ENCODE measurements at regions not wholly inside any gene's neighbourhood (a gene's known extent, or its start where the extent isn't known, plus 50 kb on each side); places are given as distances from the start of the nearest gene placed in this dataset.
A peak's percentile ranks its signal among the peaks of the same experiment; 100 is the strongest.
"Not testable (repeated sequence)": the region's sequence is repeated elsewhere in the genome, so short reads cannot be mapped to it uniquely, and the experiment has no call there.

DNA sequence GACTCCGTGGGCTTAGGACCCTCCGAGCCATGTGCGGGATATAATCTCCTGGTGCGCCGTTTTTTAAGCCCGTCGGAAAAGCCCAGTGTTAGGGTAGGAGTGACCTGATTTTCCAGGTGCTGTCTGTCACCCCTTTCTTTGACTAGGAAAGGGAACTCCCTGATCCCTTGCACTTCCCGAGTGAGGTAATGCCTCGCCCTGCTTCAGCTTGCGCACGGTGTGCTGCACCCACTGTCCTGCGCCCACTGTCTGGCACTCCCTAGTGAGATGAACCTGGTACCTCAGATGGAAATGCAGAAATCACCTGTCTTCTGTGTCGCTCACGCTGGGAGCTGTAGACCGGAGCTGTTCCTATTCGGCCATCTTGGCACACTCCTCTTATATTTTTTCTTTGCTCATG lies 95.1 kb upstream of the FRMD4B start:
- not testable (repeated sequence) for DNase-seq

DNA sequence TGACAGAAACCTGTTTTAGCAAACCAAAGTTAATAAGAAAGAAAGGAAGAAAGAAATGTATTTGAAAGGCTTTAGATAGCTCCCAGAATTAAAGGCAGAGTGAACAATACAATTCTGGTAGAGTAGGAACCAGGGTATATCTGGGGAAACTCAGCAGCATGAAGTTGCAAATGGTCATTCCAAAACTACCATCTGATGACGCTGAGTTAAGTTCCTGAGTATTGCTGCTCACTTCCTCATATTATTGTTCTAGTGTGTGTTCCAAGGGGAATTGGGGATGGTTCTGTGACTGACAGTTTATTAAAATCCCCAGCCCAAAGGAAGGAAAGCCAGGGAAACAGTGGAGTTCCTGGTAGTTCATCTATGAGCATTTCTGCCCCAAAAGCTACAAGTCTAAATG lies 88.3 kb upstream of the FRMD4B start:
- no peak for DNase-seq

DNA sequence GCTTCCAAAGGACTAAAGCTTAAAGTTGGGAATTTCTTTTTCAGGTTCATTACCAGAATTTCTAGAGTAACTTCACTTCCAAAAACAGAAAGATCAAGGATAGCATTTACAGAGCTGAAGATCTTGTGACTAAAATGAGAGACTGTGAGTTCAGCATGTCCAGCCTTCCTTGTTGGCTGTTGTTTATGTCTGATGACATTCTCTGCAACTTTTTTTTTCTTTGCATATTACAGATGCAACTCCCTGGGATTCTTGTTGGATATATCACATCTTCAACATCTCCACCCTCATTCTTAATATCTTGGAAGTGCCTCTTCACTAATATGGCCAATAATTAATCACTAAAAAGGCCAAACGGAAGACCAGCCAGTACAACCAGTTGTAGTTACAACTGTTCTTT lies 86.2 kb upstream of the FRMD4B start:
- DNase-seq = no peak

DNA sequence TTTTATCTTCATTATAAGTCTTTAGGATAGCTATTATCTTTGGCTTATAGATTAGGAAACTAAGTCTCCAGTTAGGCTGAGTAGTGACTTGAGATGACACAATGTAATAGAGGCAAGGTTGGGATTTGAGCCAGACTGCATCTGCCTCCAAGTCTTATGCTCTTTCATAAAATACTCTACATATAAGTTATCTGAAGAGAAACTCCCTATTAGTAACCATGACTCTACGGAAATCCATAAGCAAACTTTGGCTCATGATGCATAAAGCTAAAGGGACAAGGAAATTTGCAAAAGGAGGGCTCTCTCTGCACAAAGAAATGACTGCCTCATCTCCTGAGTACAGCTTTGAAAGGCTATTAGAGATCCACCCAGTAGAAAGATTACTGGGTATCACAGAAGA lies 77.6 kb upstream of the FRMD4B start:
- no peak for DNase-seq

DNA sequence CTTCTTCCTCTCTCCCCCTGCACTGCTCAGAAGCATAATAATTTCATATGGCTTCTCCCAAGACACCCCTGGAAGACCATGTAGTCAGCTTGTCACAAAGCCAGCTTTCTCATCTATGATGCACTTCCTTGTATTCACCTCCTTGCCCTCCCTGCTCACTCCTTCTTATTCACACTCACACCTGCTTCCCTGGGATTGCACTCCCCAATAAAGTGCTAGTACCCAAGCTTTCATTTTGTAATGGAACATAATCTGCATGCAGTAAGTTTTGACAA lies 76.9 kb upstream of the FRMD4B start:
- no peak for DNase-seq

DNA sequence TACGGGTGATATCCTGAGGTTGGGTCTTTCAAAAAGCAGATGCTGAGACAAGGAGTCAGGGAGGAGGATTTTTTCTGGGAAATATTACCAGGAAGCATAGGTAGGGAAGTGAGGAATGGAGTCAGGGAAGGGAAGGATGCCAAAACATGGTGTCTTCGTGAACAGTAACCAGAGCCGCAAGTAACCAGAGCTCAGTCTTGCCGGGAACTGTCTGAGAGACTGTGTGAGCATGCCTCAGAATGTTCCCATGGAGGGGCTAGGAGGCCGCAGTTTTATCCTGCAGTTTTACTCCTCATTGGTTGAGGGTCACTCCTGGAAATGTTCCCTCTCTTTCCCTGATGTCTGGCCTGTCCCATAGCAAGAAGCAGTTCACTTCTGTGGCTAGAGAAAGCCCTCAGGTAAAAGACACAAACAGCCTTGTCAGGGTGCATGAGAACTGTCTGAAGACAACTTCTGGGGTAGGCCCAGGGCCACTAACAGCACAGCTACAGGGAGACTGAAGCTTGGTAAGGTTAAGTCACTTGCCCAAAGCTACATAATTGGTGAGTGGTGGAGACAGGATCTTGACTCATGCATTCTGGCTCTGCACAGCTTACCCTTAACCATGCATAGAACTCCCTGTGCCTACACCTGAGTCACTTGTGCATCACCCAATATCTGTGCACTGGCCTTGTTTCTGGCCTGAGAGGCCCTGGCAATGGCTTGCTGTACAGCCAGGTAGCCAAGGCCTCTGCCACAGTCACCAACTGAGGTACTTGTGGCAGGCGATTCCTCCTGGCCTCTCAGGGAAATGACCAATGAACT lies 76.3 kb upstream of the FRMD4B start:
- DNase-seq = no peak

DNA sequence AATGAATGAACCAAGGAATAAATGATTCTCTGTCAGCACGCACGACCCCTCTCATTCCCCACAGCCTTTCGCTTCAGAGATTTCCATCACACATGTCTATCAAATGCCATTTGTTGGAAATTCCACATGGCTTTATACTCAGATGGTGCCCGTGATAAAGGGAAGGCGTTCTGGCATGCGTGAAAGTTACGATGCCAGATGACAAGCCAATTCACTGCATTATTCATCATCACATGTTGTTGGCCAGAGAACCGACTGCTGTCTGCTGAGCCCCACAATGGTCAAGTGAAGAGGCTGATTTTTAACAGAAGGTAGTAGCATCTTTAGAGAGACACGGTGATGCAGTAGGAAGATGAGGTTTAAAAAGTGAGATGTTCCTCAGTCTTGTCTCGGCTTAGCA lies 74.1 kb upstream of the FRMD4B start:
- DNase-seq = no peak

DNA sequence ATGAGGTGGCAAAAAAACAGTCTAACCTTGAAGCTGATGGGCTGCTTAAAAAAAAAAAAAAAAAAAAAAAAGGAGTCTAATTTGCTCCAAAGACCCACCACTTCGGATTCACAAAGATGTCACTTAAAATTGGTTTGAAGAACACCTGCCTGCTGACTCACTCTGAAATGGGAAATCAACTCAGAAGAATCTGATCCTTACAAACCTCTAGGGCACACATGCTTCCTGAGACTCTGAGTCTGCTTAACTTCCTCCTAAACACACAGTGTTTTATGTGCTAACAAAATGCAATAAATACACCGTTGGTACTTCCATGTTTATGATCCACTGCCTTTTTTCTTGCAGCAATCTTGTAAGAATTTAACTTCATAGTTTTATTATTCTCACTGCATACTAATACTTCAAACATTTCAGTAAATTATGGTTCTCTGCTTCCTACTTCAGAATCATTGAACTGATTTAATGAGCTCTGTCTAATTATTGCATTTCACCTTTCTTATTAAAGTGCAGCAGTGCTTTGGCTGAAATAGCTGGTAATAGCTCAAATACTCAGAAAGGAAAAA lies 73.0 kb upstream of the FRMD4B start:
- no peak for DNase-seq

DNA sequence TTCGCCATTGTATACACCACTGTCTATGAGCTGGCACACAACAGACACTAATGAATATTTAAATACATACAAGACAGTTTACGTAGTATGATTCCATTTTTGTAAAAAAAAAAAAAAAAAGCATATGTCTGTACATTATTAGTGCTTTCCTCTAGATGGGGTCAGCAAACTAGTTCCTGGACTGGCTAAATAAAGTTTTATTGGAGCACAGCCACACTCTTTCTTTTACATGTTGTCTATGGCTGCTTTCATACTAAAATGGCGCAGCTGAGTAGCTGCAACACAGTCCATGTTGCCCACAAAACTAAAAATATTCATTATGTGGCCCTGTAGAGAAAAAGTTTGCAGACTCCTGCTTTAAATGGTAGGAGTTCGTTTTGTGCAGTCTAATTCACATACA lies 70.7 kb upstream of the FRMD4B start:
- no peak for DNase-seq

DNA sequence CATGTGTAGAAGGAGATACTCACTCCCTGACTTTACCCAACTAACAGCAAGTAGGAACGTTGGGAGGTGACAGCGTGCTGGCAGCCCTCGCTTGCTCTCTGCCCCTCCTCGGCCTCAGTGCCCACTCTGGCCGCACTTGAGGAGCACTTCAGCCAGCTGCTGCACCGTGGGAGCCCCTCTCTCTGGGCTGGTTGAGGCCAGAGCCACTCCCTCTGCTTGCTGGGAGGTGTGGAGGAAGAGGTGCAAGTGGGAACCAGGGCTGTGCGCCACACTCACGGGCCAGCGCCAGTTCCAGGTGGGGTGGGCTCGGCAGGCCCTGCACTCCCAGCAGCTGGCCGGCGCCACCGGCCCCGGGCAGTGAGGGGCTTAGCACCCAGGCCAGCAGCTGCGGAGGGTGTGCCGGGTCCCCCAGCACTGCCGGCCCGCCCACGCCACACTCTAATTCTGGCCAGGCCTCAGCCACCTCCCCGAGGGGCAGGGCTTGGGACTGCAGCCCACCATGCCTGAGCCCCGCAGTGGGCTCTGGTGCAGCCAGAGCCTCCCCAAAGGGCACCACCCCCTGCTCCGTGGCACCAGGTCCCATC lies 68.4 kb upstream of the FRMD4B start:
- DNase-seq = no peak

DNA sequence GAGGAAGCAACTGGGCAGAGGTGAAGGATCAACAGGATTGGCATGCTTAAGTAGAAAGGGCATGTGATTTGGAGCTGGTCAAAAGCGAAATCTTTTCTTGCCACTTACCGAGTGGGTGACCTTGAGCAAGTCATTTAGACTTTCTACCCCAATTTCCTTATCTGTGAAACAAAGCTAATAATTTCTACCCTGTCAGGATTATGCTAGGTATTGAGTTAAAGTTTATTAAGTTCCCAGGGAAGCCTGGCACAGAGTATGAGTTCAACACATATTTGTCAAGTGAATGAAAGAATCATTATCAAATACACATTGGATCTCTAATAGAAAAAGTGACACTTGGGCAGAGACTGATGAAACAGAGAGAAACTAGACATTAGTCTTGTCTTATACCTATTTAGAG lies 66.4 kb upstream of the FRMD4B start:
- no peak for DNase-seq

DNA sequence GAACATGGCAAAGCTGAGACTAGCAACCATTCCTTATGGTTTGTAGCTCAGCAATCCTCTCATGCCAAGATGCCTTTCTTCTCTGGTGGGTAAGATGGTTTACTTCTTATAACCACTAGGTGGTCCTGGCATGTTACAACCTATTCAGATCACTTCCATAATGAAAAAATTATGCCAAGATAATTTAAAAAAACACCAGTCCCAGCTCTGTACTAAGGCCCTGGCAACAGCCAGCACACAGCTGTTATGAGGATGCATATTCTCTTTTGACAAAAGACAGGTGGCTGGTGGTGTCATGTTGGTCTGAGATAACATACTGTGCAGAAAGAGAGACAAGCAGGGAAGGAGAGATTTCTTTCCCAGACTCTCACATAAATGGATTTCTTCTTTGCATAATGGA lies 65.7 kb upstream of the FRMD4B start:
- DNase-seq = no peak

DNA sequence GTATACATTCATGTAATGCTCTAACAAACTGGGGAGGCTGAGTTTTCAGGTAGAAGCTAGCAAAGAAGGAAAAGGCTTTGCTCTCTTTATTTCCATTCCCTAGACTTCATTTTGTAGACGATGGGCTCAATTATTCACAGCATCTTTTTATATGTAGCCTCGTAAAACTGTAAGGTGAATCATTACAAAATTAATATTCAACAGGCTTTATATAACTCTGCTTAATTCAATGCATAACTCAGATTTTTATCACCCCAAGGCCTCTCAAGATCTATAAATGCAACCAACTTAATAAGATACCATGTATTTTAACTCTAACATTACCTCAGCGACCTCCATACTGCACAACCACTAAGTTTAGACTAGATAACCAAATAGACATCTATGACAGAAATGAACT lies 63.0 kb upstream of the FRMD4B start:
- DNase-seq = no peak

DNA sequence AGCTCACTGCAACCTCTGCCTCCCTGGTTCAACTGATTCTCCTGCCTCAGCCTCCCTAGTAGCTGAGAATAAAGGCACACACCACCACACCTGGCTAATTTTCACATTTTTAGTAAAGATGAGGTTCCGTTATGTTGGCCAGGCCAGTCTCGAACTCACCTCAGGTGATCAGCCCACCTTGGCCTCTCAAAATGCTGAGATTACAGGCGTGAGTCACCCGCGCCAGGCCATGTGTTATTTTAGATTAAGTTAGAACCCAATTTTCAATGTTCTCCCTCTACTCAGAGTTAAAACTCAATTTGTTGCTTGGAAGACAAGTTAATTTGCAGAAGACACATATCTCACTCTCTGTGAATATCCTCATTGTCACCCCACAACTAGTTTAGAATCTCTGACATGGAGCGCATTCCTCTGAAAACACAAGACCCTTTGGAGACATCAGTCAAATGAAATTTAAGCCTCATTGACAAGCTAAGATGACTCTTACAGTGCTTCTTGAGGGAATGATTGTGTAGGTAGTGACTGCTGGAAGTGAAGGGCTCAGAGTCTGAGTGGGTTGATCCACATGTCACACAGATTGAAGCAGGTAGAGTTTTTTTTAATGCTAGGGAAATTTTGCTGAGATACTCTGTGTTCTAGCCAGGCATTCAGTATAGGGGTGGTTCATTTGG lies 60.6 kb upstream of the FRMD4B start:
- no peak for DNase-seq

DNA sequence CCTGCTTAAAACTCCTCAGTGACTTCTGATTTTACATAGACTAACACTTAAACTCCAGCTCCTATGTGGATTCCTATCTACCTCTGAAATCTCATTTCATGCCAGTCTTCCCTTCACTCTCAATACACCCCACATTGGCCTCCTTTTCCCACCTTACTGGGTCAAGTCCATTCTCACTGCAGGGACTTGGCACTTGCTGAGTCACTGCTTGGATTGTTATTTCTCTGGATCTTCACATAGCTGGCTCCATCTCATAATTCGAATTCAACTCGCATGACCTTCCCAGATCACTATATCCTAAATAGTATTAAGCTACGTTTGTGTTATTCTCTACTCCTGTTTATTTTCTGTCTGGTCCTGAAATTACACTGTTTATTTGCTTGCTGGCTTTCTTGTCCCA lies 59.6 kb upstream of the FRMD4B start:
- no peak for DNase-seq

DNA sequence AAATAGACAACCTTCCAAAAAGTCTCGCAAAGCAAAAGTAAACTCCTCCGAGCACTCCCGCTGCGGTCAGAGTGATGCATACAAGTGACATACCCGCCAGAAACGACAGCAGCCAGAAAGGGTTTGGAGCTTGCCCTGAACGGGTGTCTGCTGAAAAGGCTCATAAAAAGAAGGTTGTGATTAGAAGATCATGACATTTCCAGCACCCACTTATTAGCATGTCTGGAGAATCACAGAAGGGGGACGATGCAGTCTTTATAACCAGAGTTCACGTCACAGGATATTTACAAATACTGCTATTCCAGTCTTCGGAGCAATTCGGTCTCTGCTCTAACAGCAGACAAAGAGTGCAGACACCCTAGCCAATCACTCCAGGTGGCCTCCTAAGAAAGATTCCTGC lies 59.1 kb upstream of the FRMD4B start:
- DNase-seq = no peak

DNA sequence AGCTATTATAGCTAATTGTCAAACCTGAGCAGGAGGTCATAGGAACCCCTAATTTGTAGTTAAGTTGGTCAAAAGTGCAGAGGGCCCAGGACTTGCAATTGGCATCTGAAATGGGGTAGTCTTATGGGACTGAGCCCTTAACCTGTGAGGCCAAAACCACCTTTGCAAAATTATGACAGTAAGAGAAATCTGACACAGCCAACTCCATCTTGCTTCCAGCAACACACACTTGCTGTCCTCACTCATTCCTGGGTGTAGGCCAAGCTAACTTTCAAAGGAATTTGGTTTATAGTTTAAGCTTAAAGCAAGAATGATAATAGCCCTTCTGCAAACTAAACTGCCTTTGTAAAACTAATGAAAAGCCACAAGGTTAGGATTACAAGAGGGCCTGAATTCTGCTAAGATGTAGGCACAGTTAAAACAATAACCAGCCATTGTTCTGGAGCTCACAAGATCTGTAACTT lies 57.6 kb upstream of the FRMD4B start:
- DNase-seq = no peak

DNA sequence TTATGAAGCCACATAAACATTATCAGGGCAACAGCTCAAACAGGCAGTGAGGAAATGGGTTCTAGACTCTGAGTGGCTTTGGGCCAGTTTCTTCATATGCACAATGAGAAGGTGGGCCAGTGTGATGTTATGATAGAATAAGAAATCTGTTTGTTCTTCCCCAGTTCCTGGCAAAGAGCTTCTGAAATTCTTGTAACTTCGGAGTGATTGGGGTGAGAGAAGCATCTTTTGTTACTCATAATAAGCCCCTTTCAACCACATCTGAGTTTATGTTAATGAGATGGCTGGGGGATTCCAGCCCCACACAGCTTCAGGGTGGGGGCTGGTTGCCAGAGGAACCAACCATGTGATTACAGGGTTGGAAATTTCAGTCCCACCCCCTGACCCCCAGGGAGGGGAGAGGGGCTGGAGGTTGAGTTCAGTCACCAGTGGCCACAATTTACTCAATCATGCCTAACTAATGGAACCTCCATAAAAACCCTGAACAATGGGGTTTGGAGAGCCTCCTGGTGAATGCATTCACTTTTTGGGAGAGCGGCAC lies 57.0 kb upstream of the FRMD4B start:
- no peak for DNase-seq

DNA sequence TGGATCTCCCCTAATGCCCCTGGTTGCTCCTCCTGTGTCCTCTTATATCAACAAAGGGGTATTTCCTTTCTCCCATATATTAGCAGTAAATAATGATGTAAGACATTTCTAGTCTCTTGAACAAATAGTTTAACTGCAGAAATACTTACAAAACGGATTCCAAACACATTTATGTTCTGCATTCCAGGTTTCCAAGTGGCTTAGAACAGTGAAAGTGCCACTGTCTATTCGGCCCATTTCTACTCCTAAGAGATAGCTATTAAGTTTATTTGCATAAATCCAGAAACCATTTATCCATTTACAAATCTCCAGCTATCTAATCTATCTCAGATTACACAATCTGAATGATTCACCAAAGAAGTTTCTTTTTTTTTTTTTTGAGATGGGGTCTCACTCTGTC lies 55.8 kb upstream of the FRMD4B start:
- DNase-seq = no peak

DNA sequence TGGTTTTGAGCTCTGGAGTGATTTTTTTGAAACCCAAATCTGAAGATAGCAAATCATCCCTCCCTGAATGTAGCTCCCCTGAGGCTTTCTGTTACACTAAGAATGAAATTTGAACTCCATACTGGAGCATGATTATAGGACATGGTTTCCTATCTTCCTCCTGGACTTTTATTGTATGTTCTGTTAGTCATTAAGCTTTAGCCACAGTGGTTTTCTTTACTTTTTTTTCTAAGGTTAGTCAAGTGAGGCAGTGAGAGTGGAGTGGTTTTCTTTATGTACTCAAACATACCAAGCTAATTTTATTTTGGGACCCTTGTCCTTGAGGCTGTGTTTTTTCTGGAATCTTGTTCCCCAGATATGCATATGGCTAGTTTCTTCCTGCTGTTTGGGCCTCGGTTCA lies 55.2 kb upstream of the FRMD4B start:
- no peak for DNase-seq

DNA sequence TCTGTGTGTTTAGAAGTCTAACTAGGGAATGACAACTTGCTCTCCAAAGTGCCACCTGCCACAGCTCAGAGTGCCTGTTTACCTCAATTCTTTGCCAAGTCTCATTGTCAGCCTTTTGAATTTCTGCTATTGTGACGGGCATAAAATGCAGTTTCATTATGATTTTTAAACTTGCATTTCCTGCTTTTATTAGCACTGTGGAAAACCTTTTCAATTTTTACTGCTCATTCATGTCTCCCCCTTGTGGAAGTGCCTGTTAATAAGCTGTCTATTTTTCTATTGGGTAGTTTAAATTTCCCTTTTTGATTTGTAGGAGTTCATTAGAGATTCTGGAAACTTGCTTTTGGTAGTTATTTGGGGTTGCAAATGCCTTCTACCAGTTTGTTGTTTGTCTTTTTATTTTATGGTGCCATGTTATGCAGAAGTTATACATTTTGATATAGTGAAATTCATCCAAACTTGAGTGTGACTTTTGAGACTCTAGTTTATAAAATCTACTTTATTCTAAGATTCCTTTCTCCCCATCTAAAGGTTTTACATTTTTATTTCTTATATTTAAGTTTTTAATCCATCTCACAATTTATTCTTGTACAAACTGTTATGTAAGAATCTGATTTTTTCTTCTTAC lies 53.9 kb upstream of the FRMD4B start:
- peak in 1 of 2 donors; percentile 28 for DNase-seq

DNA sequence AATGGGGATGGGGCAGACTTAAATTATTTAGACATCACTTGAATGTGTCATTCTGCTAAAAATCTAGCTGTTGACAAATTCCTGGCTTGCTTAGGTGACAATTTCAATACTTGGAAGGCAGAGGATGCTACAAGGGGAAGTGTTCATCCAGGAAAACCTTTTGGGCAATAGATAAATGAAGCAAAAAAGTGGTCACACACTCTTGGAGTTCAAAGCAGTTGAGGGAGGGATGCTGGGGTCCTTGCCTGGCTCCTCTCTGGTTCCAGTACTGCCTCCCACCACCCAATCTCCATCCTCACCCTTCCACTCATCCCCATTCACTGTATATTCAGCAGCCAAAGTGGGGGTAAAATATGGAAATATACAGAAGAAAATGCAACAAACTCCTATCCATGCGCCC lies 52.6 kb upstream of the FRMD4B start:
- DNase-seq = no peak
